Left lobe of liver (tissue), 2 donors: ENCODE measurements at regions not wholly inside any gene's neighbourhood (a gene's known extent, or its start where the extent isn't known, plus 50 kb on each side); places are given as distances from the start of the nearest gene placed in this dataset.
"Not testable (repeated sequence)": the region's sequence is repeated elsewhere in the genome, so short reads cannot be mapped to it uniquely, and the experiment has no call there.

Experiments
- ATAC-seq: fragments of 200-7000 bp; cut with Tn5 transposase; one replicate; pipeline ENCODE4 v1.9.1; 2020; ENCODE audit warnings: mild to moderate bottlenecking, moderate library complexity
- DNase-seq: peaks from one replicate; pipeline ENCODE4 v3.0.0-alpha.2; 2020; ENCODE audit warnings: low spot score
- donor health status: DM: no; HTN: no; CAD: no; lungs with moderate emphysema.
- donor health status: DM: no; HTN: yes; CAD: no.

- DNase-seq (no peak), ATAC-seq (no peak)
Observed at GRCh38 chr13:38160131-38160530, 189.5 kb upstream of the UFM1 start.

DNA sequence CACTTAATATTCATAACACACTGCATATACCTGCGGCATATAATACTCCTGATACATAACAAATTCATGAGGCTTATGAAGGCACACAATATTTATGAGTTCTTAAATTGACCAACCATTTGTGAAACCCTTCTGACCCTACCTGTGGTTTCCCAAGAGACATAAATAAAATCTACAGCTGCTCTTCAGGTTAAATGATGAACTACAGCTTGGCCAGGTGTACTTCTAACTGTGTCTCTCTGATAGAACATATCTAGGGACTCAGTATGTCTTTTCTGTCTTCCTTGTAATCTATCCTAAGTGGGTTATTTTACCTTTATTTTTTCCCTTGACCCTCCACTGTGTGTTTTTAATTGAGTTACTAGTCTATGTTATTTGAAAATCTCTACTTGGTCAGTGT, 189.9 kb upstream of the UFM1 start:
- DNase-seq (no peak), ATAC-seq (no peak)

- no peak for DNase-seq
- no peak for ATAC-seq
Observed at GRCh38 chr13:38147050-38147449, 202.6 kb upstream of the UFM1 start.

DNA sequence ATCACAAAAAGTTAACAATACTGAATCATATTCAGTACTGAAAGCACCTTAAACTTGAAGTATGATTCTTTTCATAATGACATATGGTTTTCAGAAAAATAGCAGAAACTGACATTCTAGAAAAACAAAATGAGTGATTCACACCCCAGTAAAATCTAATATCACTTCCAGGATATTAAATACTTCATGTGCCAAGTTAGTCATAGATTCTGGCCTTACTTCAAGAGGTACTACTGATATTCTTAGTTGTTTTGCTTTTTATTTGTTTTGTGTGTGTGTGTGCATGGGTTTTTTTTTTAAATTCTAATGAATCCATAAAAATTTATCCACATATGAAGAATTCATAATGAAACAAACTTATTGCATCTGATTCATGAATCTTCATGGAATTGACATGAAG, 207.9 kb upstream of the UFM1 start:
- DNase-seq = no peak
- ATAC-seq = no peak

DNA sequence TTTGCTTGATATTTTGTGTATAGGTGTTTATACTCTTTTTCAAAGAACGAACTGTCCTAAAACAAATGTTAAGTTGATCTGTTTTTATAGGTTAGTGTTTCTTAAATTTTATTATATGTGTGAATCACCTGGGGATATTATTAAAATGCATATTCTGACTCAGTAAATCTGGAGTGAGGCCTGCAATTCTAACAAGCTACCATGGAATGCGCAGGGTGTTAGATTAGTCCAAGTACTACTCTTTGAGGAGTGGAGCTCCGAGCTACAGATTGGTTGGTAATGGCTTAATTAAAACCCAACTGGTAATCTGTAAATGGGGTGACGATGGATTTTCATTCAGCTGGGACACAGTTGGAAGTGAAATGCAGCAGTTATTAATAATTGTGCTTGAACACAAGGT, 214.1 kb upstream of the UFM1 start:
- DNase-seq (no peak), ATAC-seq (no peak)

- DNase-seq (no peak), ATAC-seq (no peak)
Observed at GRCh38 chr13:38121267-38121666, 228.4 kb upstream of the UFM1 start.

- DNase-seq (no peak), ATAC-seq (no peak)
Observed at GRCh38 chr13:38103851-38104250, 234.3 kb upstream of the TRPC4 start.

- DNase-seq = no peak
- ATAC-seq = no peak
Observed at GRCh38 chr13:38099751-38100150, 230.2 kb upstream of the TRPC4 start.

- DNase-seq (no peak), ATAC-seq (no peak)
Observed at GRCh38 chr13:38093425-38093824, 223.9 kb upstream of the TRPC4 start.

DNA sequence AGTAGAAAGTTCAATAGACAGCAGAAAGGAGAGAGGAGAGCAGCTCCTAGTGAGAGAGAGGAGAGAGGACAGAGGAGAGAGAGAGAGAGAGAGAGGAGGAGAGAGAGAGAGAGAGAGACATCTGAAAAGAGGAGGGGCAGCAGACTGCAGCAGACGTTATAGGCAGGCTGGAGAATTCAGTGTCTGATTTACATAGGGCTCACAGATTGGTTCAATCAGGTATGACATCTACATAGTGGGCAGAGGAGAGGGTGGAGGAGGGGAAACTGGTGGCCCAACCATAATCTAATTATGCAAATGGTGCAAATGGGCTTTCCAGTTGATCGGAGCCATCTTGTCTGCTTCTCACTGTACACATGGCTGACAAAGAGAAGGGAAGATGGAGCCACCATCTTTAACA, 221.3 kb upstream of the TRPC4 start:
- ATAC-seq = no peak
- no peak for DNase-seq

DNA sequence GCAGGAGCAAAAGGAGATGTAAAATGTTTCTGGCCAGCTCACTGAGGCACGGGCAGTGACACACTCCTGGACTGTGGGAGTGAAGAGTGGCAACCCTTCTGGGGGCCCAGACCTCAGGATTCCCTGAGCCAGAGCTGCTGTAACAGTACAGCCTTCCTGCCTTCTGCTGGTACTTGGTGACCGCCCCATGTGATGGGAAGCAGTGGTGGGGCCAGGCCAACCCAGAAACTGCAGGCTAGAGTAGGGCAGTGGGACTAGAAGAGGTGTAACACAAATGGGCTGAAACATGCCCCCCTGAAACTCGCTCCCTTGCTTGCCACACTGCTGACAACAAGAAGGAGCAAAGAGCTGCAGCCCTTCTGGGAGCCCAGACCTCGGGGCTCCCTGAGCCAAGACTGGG, 217.1 kb upstream of the TRPC4 start:
- DNase-seq = no peak
- ATAC-seq = no peak

DNA sequence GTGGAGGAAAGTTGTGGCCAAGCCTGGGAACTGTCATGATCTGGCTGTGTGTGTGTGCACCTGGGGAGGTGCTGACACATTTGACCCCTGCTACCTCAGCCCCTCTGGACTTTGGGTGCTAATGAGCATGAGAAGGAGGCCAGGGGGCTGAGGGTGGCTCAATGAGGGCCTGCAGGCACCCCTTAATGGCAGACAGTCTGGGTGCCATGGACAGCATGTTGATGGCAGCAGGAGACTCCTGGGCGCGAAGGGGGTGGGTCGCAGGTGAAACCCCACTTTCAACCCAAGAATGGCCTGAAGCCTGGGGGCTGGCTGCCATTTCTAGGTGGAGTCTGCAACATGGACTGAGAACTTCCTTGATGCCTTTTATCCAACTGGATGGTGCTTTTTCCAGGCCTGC, 216.4 kb upstream of the TRPC4 start:
- ATAC-seq (no peak), DNase-seq (no peak)

- DNase-seq = no peak
- no peak for ATAC-seq
Observed at GRCh38 chr13:38073931-38074330, 204.4 kb upstream of the TRPC4 start.

DNA sequence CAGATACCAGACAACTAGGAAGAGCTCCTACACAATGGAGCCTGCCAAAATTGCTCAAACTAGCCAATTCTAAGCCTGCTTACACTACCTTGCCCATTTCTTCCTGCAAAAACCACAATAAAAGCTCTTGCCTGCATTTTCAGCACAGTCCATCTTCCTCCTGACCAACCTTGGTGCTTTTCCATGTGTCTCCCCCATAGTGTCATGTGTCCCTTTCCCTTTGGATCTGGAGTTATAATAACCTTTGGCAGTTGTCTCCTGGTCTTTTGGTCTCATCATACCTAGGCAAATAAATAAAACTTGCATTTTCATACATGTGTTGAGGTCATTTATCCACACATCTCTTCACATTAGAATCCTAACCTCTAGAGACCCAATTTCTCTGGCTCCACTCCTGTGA, 203.1 kb upstream of the TRPC4 start:
- ATAC-seq = no peak

GRCh38 chr13:38071340-38071739, 201.8 kb upstream of the TRPC4 start:
- DNase-seq, ATAC-seq: not testable (repeated sequence)

More for the DNA sequence above, 203.1 kb upstream of the TRPC4 start:
- DNase-seq = no peak

DNA sequence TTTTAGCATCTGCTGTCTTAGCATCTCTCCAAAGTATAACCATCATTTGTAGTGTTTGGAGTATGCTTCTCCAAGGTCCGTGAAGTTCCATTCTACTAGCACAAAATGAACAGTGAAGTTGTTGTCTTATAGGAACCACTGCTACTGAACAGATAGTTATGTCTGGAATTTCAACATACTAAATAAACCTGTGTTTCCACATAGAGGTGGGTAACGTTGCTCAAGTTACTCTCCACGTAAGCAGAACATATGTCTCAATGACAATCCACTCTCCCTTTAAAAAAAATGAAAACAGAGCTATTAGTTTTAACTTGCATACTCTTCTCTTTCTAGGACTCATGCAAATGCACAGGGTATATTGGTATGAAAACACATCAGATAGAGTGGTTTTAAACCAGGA, 184.3 kb upstream of the TRPC4 start:
- DNase-seq = no peak
- no peak for ATAC-seq

GRCh38 chr13:38046049-38046376, 176.4 kb upstream of the TRPC4 start:
- DNase-seq (no peak), ATAC-seq (no peak)

DNA sequence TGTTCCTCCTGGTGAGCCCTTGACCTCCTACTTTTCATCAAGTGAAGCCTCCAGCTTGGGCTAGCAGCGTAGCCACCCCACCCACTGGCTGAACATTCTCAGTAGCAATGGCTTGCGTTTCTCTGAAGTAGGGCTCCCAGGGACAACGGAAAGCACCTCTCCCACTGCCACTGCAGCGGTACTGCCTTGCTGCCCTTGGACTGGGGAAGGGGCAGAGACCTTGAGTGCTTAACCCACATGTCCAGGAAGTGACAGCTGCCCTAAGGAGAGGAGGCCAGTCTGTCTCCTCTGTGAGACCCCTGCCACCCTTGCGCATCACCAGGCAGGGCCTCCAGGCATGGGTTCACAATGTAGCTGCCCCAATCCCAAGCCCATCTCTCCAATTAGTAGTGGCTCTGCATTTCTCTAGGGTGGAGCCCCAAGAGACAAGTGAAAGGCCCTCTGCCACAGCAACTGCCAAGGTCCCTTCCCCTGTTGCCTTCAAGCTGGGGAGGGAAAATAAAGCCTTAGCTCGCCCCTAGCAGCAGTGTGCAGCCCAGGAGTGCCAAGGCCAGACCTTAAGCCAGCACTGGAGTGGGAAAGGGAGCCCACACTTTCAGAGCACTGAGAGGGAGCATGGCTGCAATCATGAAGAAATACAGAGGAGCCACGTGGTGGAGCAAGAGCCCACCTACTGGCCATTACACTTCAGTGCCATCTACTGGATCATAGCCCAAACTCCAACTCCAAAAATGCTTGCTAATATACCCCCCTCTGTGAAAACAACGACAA, 175.9 kb upstream of the TRPC4 start:
- no peak for ATAC-seq

GRCh38 chr13:38044067-38044466, 174.5 kb upstream of the TRPC4 start:
- DNase-seq (no peak), ATAC-seq (no peak)

More for the DNA sequence above, 175.9 kb upstream of the TRPC4 start:
- no peak for DNase-seq

DNA sequence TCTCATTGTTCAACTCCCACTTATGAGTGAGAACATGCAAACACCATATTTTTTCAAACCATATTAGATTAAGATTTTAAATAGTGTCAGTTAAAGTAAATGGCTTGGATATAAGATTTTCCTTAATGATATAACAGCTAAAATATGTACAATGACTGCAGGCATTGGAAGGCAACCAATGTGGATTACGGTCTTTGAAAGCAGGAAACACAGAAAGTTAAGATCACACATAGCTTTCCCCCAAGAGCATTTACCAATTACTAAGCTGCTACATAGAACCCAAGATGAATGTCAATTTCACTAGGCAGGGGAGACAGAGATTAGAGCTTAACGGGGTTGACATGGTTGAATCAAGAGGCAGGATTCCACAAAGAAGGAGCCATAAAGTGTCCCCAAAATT, 173.2 kb upstream of the TRPC4 start:
- ATAC-seq = no peak

DNA sequence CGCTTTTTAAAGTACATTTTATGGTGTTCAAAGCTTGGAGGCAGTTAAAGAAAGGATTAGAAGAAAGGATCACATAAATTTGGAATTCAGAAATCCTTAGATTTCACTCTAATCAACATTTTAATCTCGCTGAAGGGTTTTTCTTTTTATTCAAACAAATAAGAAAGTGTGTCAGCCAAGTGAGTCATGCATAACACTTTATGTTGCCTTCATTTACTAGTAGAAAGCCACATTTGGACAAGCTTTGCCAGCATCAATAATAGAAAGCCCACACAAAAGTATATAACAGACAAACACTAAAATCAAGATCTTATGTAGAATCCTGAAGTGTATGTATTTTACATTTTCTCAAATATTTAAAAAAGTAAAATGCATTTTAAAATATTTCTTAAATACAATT, 154.9 kb upstream of the TRPC4 start:
- no peak for ATAC-seq
- DNase-seq = no peak

More for the DNA sequence above, 173.2 kb upstream of the TRPC4 start:
- DNase-seq = no peak

DNA sequence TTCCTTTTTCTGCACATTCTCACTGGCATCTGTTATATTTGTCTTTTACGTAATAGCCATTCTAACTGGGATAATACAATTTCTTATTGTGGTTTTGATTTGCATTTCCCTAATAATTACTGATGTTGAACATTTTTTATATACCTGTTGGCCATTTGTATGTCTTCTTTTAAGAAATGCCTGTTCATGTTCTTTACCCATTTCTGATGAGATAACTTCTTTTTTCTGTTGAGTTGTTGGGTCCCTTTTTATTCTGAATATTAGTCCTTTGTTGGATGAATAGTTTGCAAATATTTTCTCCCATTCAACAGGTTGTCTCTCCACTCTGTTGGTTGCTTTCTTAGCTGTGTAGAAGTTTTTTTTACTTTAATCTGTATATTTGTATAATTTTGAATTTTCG, 147.7 kb upstream of the TRPC4 start:
- DNase-seq (no peak), ATAC-seq (no peak)

DNA sequence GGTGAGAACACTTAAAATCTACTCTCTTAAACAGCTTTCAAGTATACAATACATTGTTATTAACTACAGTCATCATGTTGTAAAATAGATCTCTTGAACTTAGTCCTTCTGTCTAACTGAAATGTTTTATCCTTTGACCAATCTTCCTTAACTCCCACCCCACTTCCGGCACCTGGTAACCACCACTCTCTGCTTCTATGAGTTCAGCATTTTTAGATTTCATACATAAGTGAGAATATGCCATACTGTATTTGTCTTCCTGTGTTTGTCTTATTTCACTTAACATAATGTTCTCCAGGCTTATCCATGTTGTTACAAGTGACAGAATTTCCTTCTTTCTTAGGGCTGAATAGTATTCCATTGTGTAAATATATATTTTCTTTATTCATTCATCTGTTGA, 144.1 kb upstream of the TRPC4 start:
- ATAC-seq (no peak), DNase-seq (no peak)
